DMS53 (cell line): ENCODE measurements at regions not wholly inside any gene's neighbourhood (a gene's known extent, or its start where the extent isn't known, plus 50 kb on each side); places are given as distances from the start of the nearest gene placed in this dataset.

Experiments used
- DNase-seq: peaks from one replicate; lab custom pipeline; 2025; lab: John Stamatoyannopoulos, UW

- no peak for DNase-seq
Measured at GRCh38 chr4:157964463-157964862, 208.4 kb downstream of the GASK1B start.

- no peak for DNase-seq
Measured at GRCh38 chr4:157961229-157961990, 211.4 kb downstream of the GASK1B start.

GRCh38 chr4:157957905-157958304 is 214.9 kb downstream of the GASK1B start:
- no peak for DNase-seq

GRCh38 chr4:157942017-157942416 is 230.8 kb downstream of the GASK1B start:
- no peak for DNase-seq

- no peak for DNase-seq
Measured at GRCh38 chr4:157934151-157934550, 238.7 kb downstream of the GASK1B start.

- no peak for DNase-seq
Measured at GRCh38 chr4:157932936-157933335, 239.9 kb downstream of the GASK1B start.

- DNase-seq = no peak
Measured at GRCh38 chr4:157929486-157929885, 243.3 kb downstream of the GASK1B start.

- no peak for DNase-seq
Measured at GRCh38 chr4:157918036-157918832, 254.6 kb downstream of the GASK1B start.

- DNase-seq = no peak
Measured at GRCh38 chr4:157912212-157912611, 260.6 kb downstream of the GASK1B start.

GRCh38 chr4:157911662-157912061 is 261.2 kb downstream of the GASK1B start:
- no peak for DNase-seq

GRCh38 chr4:157908691-157909090 is 264.1 kb downstream of the GASK1B start:
- no peak for DNase-seq

- no peak for DNase-seq
Measured at GRCh38 chr4:157908031-157908430, 264.8 kb downstream of the GASK1B start.

GRCh38 chr4:157907226-157907946 is 265.4 kb downstream of the GASK1B start:
- DNase-seq = no peak

GRCh38 chr4:157898836-157899605 is 273.8 kb downstream of the GASK1B start:
- no peak for DNase-seq

GRCh38 chr4:157897855-157898370 is 274.9 kb downstream of the GASK1B start:
- no peak for DNase-seq

- DNase-seq = no peak
Measured at GRCh38 chr4:157896726-157897125, 276.1 kb downstream of the GASK1B start.

GRCh38 chr4:157895205-157895604 is 277.6 kb downstream of the GASK1B start:
- no peak for DNase-seq

- DNase-seq = no peak
Measured at GRCh38 chr4:157889788-157890187, 283.0 kb downstream of the GASK1B start.

GRCh38 chr4:157888281-157888680 is 284.5 kb downstream of the GASK1B start:
- DNase-seq = no peak

- no peak for DNase-seq
Measured at GRCh38 chr4:157887316-157887715, 285.5 kb downstream of the GASK1B start.

GRCh38 chr4:157886645-157887044 is 286.2 kb downstream of the GASK1B start:
- no peak for DNase-seq

GRCh38 chr4:157885811-157886210 is 287.0 kb downstream of the GASK1B start:
- no peak for DNase-seq
